H9 (cell line): ENCODE measurements at regions not wholly inside any gene's neighbourhood (a gene's known extent, or its start where the extent isn't known, plus 50 kb on each side); places are given as distances from the start of the nearest gene placed in this dataset.

Experiments
- DNase-seq: peaks from one replicate; pipeline ENCODE4 v3.0.0-alpha.2; 2017
- H2AFZ ChIP-seq: one replicate; pipeline ENCODE4 v1.6.1; 2013; ENCODE audit warnings: mild to moderate bottlenecking, low read length, control low read depth, moderate library complexity
- H2AK5ac ChIP-seq: 2 replicates; pipeline ENCODE4 v1.6.1; 2013; ENCODE audit warnings: low read length, control low read depth, mixed read lengths; ENCODE audit not compliant: insufficient read length
- H2BK120ac ChIP-seq: one replicate; pipeline ENCODE4 v1.6.1; 2013; ENCODE audit warnings: low read depth, mild to moderate bottlenecking, low read length, control low read depth, inconsistent platforms; ENCODE audit not compliant: poor library complexity, severe bottlenecking
- H2BK12ac ChIP-seq: 2 replicates; pipeline ENCODE4 v1.6.1; 2013; ENCODE audit warnings: low read length, control low read depth, mixed read lengths, low read depth; ENCODE audit not compliant: insufficient read length
- H2BK15ac ChIP-seq: 2 replicates; pipeline ENCODE4 v1.6.1; 2013; ENCODE audit warnings: low read depth, low read length, control low read depth
- H2BK20ac ChIP-seq: one replicate; pipeline ENCODE4 v1.6.1; 2013; ENCODE audit warnings: low read depth, mild to moderate bottlenecking, low read length, control low read depth, inconsistent platforms; ENCODE audit not compliant: poor library complexity, severe bottlenecking
- H2BK5ac ChIP-seq: 2 replicates; pipeline ENCODE4 v1.6.1; 2013; ENCODE audit warnings: low read length, control low read depth, mixed read lengths; ENCODE audit not compliant: insufficient read length
- H3K14ac ChIP-seq: 2 replicates; pipeline ENCODE4 v1.6.1; 2013; ENCODE audit warnings: low read length, control low read depth; ENCODE audit not compliant: insufficient read depth
- H3K18ac ChIP-seq: 2 replicates; pipeline ENCODE4 v1.6.1; 2013; ENCODE audit warnings: low read depth, mild to moderate bottlenecking, mixed read lengths, low read length, control low read depth; ENCODE audit not compliant: insufficient read length
- H3K23ac ChIP-seq: 2 replicates; pipeline ENCODE4 v1.6.1; 2013; ENCODE audit warnings: low read length, control low read depth, mixed read lengths, low read depth; ENCODE audit not compliant: insufficient read length
- H3K23me2 ChIP-seq: 2 replicates; pipeline ENCODE4 v1.6.1; 2013; ENCODE audit warnings: low read depth, mild to moderate bottlenecking, mixed read lengths, low read length, control low read depth; ENCODE audit not compliant: insufficient read length, poor library complexity, severe bottlenecking
- H3K27ac ChIP-seq: 2 replicates; pipeline ENCODE4 v1.5.1; 2013; ENCODE audit warnings: low read length, control low read depth, mixed read lengths, low read depth; ENCODE audit not compliant: insufficient read length
- H3K27me3 ChIP-seq: 2 replicates; pipeline ENCODE4 v1.6.1; 2013; ENCODE audit warnings: low read length, control low read depth, inconsistent platforms; ENCODE audit not compliant: insufficient read depth
- H3K4ac ChIP-seq: 2 replicates; pipeline ENCODE4 v1.6.1; 2013; ENCODE audit warnings: low read depth, mild to moderate bottlenecking, control low read depth, inconsistent platforms, low read length, moderate library complexity
- H3K4me1 ChIP-seq: 2 replicates; pipeline ENCODE4 v1.6.1; 2013; ENCODE audit warnings: low read length, control low read depth, inconsistent platforms; ENCODE audit not compliant: insufficient read depth
- H3K4me2 ChIP-seq: 2 replicates; pipeline ENCODE4 v1.6.1; 2013; ENCODE audit warnings: low read length, control low read depth, mixed read lengths; ENCODE audit not compliant: insufficient read length, insufficient read depth
- H3K56ac ChIP-seq: 2 replicates; pipeline ENCODE4 v1.6.1; 2013; ENCODE audit warnings: low read depth, mild to moderate bottlenecking, mixed read lengths, low read length, control low read depth; ENCODE audit not compliant: insufficient read length
- H3K79me1 ChIP-seq: 2 replicates; pipeline ENCODE4 v1.6.1; 2013; ENCODE audit warnings: low read depth, mild to moderate bottlenecking, moderate library complexity, low read length, control low read depth, inconsistent platforms; ENCODE audit not compliant: insufficient read depth, poor library complexity, severe bottlenecking
- H3K79me2 ChIP-seq: 2 replicates; pipeline ENCODE4 v1.6.1; 2013; ENCODE audit warnings: low read length, control low read depth, inconsistent platforms; ENCODE audit not compliant: insufficient read depth
- H3K9ac ChIP-seq: 2 replicates; pipeline ENCODE4 v1.6.1; 2013; ENCODE audit warnings: low read length, control low read depth, mixed read lengths; ENCODE audit not compliant: insufficient read length; ENCODE audit errors: extremely low read depth
- H3K9me3 ChIP-seq: one replicate; pipeline ENCODE4 v1.6.1; 2013; ENCODE audit warnings: low read depth, low read length, inconsistent platforms; ENCODE audit not compliant: control insufficient read depth
- H3T11ph ChIP-seq: one replicate; pipeline ENCODE4 v1.6.1; 2013; ENCODE audit warnings: mild to moderate bottlenecking, low read length, control low read depth, inconsistent platforms
- H4K20me1 ChIP-seq: one replicate; pipeline ENCODE4 v1.6.1; 2013; ENCODE audit not compliant: control insufficient read depth, insufficient read length, insufficient read depth
- H4K5ac ChIP-seq: 2 replicates; pipeline ENCODE4 v1.6.1; 2013; ENCODE audit warnings: low read depth, mild to moderate bottlenecking, mixed read lengths, low read length, control low read depth; ENCODE audit not compliant: insufficient read length
- H4K8ac ChIP-seq: replicated peaks from 2 replicates; pipeline ENCODE4 v1.6.1; 2013; ENCODE audit warnings: low read length, control low read depth, mixed read lengths, low read depth; ENCODE audit not compliant: insufficient read length
- H4K91ac ChIP-seq: 2 replicates; pipeline ENCODE4 v1.6.1; 2013; ENCODE audit warnings: low read depth, mild to moderate bottlenecking, moderate library complexity, mixed read lengths, low read length, control low read depth; ENCODE audit not compliant: insufficient read length
- H3K27ac Mint-ChIP-seq, 3 experiments: 2 replicates in 2 of 3; 3 replicates in 1 of 3; pipeline ENCODE4 v1.8.0; 2020 to 2021; ENCODE audit warnings: mixed read lengths in 3 of 3, mild to moderate bottlenecking in 1 of 3, moderate library complexity in 1 of 3
- H3K27me3 Mint-ChIP-seq: 2 replicates; pipeline ENCODE4 v1.8.0; 2021; ENCODE audit warnings: low read depth, mild to moderate bottlenecking, moderate library complexity, mixed read lengths
- H3K36me3 Mint-ChIP-seq, 3 experiments: 2 replicates in 2 of 3; 3 replicates in 1 of 3; pipeline ENCODE4 v1.8.0; 2020 to 2021; ENCODE audit warnings: low read depth in 3 of 3, mixed read lengths in 3 of 3; ENCODE audit not compliant: insufficient read depth in 1 of 3
- H3K4me1 Mint-ChIP-seq, 2 experiments: 2 replicates each; pipeline ENCODE4 v1.8.0; 2020; ENCODE audit warnings: mixed read lengths in 2 of 2
- H3K4me3 Mint-ChIP-seq, 2 experiments: 2 replicates in 1 of 2; 3 replicates in 1 of 2; pipeline ENCODE4 v1.8.0; 2020 to 2021; ENCODE audit warnings: mild to moderate bottlenecking in 2 of 2, mixed read lengths in 2 of 2, moderate library complexity in 1 of 2
- H3K9me3 Mint-ChIP-seq, 2 experiments: 2 replicates in 1 of 2; 3 replicates in 1 of 2; pipeline ENCODE4 v1.8.0; 2020; ENCODE audit warnings: mild to moderate bottlenecking in 2 of 2, mixed read lengths in 2 of 2, moderate library complexity in 1 of 2
- WGBS: extraction: QIAGEN DNeasy Blood & Tissue Kit; methylation state at CpG from one replicate; pipeline ENCODE4 v1.1.7; 2013; ENCODE audit warnings: missing lambda C conversion rate, low lambda C conversion rate, mixed read lengths; ENCODE audit not compliant: insufficient read length; ENCODE audit errors: extremely low coverage; 5-methylcytosine and 5-hydroxymethylcytosine counted together
- TF ChIP-seq, protein P1 (sequence below): fragments of 200-600 bp; sonication (generic); conservative IDR thresholded peaks from 3 replicates; pipeline ENCODE4 v1.8.0; 2021; ENCODE audit warnings: antibody characterized with exemption, mild to moderate bottlenecking

DNA sequence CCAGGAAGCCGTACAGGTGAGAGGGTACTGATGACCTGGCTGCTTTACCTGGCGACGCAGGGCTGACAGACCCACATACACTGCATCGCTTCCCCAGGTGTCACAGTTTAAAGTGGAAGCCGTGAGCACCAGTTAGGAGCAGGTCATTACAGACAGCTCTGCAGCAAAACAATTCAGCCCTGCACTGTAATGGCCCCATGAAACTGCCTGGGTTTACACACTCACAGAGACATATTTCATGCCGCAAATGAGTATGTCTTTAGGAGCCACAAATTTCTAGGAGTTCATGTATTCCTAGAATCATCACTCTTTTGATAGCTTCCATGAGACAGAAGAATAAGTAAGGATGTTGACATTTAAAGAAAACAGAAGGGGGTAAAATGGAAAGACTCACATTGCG, 723.1 kb downstream of the MATN1 start:
- H3K56ac ChIP-seq: no peak overlapping the region
- peaks cover 0 to 2% (median 0%) of the 10 kb centered on the region in 3 experiments; a peak in 2 of 7 replicates for H3K36me3 Mint-ChIP-seq
- no peak overlapping the region for H3K23ac ChIP-seq
- no peak overlapping the region for H2BK5ac ChIP-seq
- no peak overlapping the region for H3K9ac ChIP-seq
- H2AK5ac ChIP-seq: no peak overlapping the region
- no peaks in the 10 kb centered on the region for H3K23me2 ChIP-seq
- no peak for DNase-seq
- H3K4me3 Mint-ChIP-seq: no peak overlapping the region
- TF ChIP-seq, protein P1, sequence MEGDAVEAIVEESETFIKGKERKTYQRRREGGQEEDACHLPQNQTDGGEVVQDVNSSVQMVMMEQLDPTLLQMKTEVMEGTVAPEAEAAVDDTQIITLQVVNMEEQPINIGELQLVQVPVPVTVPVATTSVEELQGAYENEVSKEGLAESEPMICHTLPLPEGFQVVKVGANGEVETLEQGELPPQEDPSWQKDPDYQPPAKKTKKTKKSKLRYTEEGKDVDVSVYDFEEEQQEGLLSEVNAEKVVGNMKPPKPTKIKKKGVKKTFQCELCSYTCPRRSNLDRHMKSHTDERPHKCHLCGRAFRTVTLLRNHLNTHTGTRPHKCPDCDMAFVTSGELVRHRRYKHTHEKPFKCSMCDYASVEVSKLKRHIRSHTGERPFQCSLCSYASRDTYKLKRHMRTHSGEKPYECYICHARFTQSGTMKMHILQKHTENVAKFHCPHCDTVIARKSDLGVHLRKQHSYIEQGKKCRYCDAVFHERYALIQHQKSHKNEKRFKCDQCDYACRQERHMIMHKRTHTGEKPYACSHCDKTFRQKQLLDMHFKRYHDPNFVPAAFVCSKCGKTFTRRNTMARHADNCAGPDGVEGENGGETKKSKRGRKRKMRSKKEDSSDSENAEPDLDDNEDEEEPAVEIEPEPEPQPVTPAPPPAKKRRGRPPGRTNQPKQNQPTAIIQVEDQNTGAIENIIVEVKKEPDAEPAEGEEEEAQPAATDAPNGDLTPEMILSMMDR: no peak
- H2BK120ac ChIP-seq: no peak overlapping the region
- H4K8ac ChIP-seq: no peak overlapping the region
- WGBS: no CpG with 5 or more reads among the region's 7 CpGs
- H3K4me2 ChIP-seq: no peak overlapping the region
- peaks cover 0 to 2% of the 10 kb centered on the region in 2 experiments; a peak in 3 of 5 replicates for H3K9me3 Mint-ChIP-seq
- H3K27me3 Mint-ChIP-seq: peaks cover 6% of the 10 kb centered on the region; the same call in 1 of the 2 replicates
- H3K27ac Mint-ChIP-seq: no peak overlapping the region
- peaks cover 20 to 21% of the 10 kb centered on the region in 2 experiments for H3K4me1 Mint-ChIP-seq
- no peaks in the 10 kb centered on the region for H4K20me1 ChIP-seq
- no peak overlapping the region for H4K91ac ChIP-seq
- H3K9me3 ChIP-seq: no peaks in the 10 kb centered on the region
- no peaks in the 10 kb centered on the region for H3K79me1 ChIP-seq
- H3T11ph ChIP-seq: no peak overlapping the region
- H3K14ac ChIP-seq: no peak overlapping the region
- no peak overlapping the region for H4K5ac ChIP-seq
- no peak overlapping the region for H2BK15ac ChIP-seq
- H3K4me1 ChIP-seq: peaks cover 3% of the 10 kb centered on the region; the same call in 1 of the 2 replicates
- H2BK12ac ChIP-seq: no peak overlapping the region
- H2BK20ac ChIP-seq: no peak overlapping the region
- H2AFZ ChIP-seq: no peak overlapping the region
- H3K27me3 ChIP-seq: no peaks in the 10 kb centered on the region
- H3K79me2 ChIP-seq: no peaks in the 10 kb centered on the region
- no peak overlapping the region for H3K27ac ChIP-seq
- H3K4ac ChIP-seq: no peak overlapping the region
- H3K18ac ChIP-seq: no peak overlapping the region
